OCI-LY1 (cell line): ENCODE measurements at regions not wholly inside any gene's neighbourhood (a gene's known extent, or its start where the extent isn't known, plus 50 kb on each side); places are given as distances from the start of the nearest gene placed in this dataset.

ENCODE experiments used
- H2AFZ ChIP-seq: fragments of 200-600 bp; sonication (generic), shearing (Covaris generic); 2 replicates; pipeline ENCODE4 v1.6.0; 2014; ENCODE audit warnings: antibody characterized with exemption, mild to moderate bottlenecking, low read length
- H3F3A ChIP-seq: fragments of 200-600 bp; sonication (generic), shearing (Covaris generic); 2 replicates; pipeline ENCODE4 v1.6.0; 2014; ENCODE audit warnings: mild to moderate bottlenecking, antibody characterized with exemption, low read length, moderate library complexity; ENCODE audit not compliant: insufficient read depth
- H3K27ac ChIP-seq: fragments of 200-600 bp; sonication (generic); 2 replicates; pipeline ENCODE4 v1.5.1; 2014; ENCODE audit warnings: low read length, mixed run types, mild to moderate bottlenecking, low read depth; ENCODE audit not compliant: poor library complexity, severe bottlenecking
- H3K27me3 ChIP-seq: fragments of 200-600 bp; sonication (generic); 2 replicates; pipeline ENCODE4 v1.6.0; 2014; ENCODE audit warnings: antibody characterized with exemption, mild to moderate bottlenecking, low read length, moderate library complexity; ENCODE audit not compliant: insufficient read depth
- H3K36me3 ChIP-seq: fragments of 200-600 bp; sonication (generic); 2 replicates; pipeline ENCODE4 v1.6.1; 2014; ENCODE audit warnings: mild to moderate bottlenecking, antibody characterized with exemption, low read length, moderate library complexity, mixed read lengths; ENCODE audit not compliant: insufficient read depth
- H3K4me1 ChIP-seq: fragments of 200-600 bp; sonication (generic); 2 replicates; pipeline ENCODE4 v1.5.1; 2014; ENCODE audit warnings: mild to moderate bottlenecking, low read length, moderate library complexity; ENCODE audit not compliant: insufficient read depth, severe bottlenecking
- H3K4me2 ChIP-seq: fragments of 200-600 bp; sonication (generic), shearing (Covaris generic); 2 replicates; pipeline ENCODE4 v1.6.1; 2014; ENCODE audit warnings: low read length
- H3K4me3 ChIP-seq: fragments of 200-600 bp; sonication (generic); 2 replicates; pipeline ENCODE4 v1.5.1; 2014; ENCODE audit warnings: low read length, low read depth, mild to moderate bottlenecking, mixed read lengths; ENCODE audit not compliant: poor library complexity, severe bottlenecking
- H3K79me2 ChIP-seq: fragments of 200-600 bp; shearing (Covaris generic); 2 replicates; pipeline ENCODE4 v1.6.1; 2016; ENCODE audit warnings: mixed run types, low read length, mixed read lengths; ENCODE audit not compliant: insufficient read depth
- H3K9ac ChIP-seq: fragments of 200-600 bp; sonication (generic), shearing (Covaris generic); 2 replicates; pipeline ENCODE4 v1.6.1; 2014; ENCODE audit warnings: mild to moderate bottlenecking, low read length, mixed read lengths
- H3K9me2 ChIP-seq: fragments of 200-600 bp; sonication (generic), shearing (Covaris generic); 2 replicates; pipeline ENCODE4 v1.6.1; 2014; ENCODE audit warnings: low read depth, mild to moderate bottlenecking, low read length, mixed read lengths
- H3K9me3 ChIP-seq: fragments of 200-600 bp; shearing (Covaris generic); 2 replicates; pipeline ENCODE4 v1.6.1; 2014; ENCODE audit warnings: low read length, mixed read lengths
- H4K20me1 ChIP-seq: fragments of 200-600 bp; sonication (generic), shearing (Covaris generic); 2 replicates; pipeline ENCODE4 v1.6.0; 2016; ENCODE audit warnings: mild to moderate bottlenecking, low read length; ENCODE audit not compliant: insufficient read depth
- CTCF ChIP-seq: fragments of 200-600 bp; sonication (generic), shearing (Covaris generic); IDR thresholded peaks from 2 replicates; pipeline ENCODE4 v1.5.1; 2017; ENCODE audit warnings: mild to moderate bottlenecking, antibody characterized with exemption, low read length, moderate library complexity, mixed read lengths
- EZH2 ChIP-seq: fragments of 200-600 bp; sonication (generic), shearing (Covaris generic); IDR thresholded peaks from 2 replicates; pipeline ENCODE4 v1.8.0; 2017; ENCODE audit warnings: borderline replicate concordance, mixed run types, mild to moderate bottlenecking, antibody characterized with exemption, low read length, moderate library complexity, mixed read lengths

GRCh38 chr2:33650171-33650570 lies 51.1 kb upstream of the FAM98A start:
- H3K4me2 ChIP-seq: no peak overlapping the region
- no peaks in the 10 kb centered on the region for H3K79me2 ChIP-seq
- TF ChIP-seq EZH2: no peak
- no peak for TF ChIP-seq CTCF
- no peak overlapping the region for H3K4me3 ChIP-seq
- H2AFZ ChIP-seq: no peak overlapping the region
- no peak overlapping the region for H3K27ac ChIP-seq
- no peak overlapping the region for H3K9ac ChIP-seq
- H3K9me2 ChIP-seq: no peaks in the 10 kb centered on the region
- H3K27me3 ChIP-seq: no peaks in the 10 kb centered on the region
- no peaks in the 10 kb centered on the region for H3K36me3 ChIP-seq
- H4K20me1 ChIP-seq: no peaks in the 10 kb centered on the region
- H3K4me1 ChIP-seq: no peaks in the 10 kb centered on the region
- H3K9me3 ChIP-seq: no peaks in the 10 kb centered on the region; the same call in 1 of the 2 replicates
- H3F3A ChIP-seq: no peaks in the 10 kb centered on the region
